Parathyroid adenoma (tissue), 2 donors: ENCODE measurements at regions not wholly inside any gene's neighbourhood (a gene's known extent, or its start where the extent isn't known, plus 50 kb on each side); places are given as distances from the start of the nearest gene placed in this dataset.

Experiments used
- H2AFZ ChIP-seq: fragments of 300-600 bp; sonication (generic); one replicate; pipeline ENCODE4 v1.7.0; 2017; ENCODE audit warnings: antibody characterized with exemption, mild to moderate bottlenecking
- H3K27ac ChIP-seq: fragments of 300-600 bp; sonication (generic); one replicate; pipeline ENCODE4 v1.7.0; 2017
- H3K27me3 ChIP-seq: fragments of 300-600 bp; sonication (generic); one replicate; pipeline ENCODE4 v1.7.0; 2017; ENCODE audit warnings: low read length; ENCODE audit not compliant: control insufficient read depth, insufficient read depth
- H3K36me3 ChIP-seq: fragments of 300-600 bp; sonication (generic); one replicate; pipeline ENCODE4 v1.7.0; 2017; ENCODE audit warnings: low read length; ENCODE audit not compliant: control insufficient read depth, insufficient read depth
- H3K4me1 ChIP-seq: fragments of 300-600 bp; sonication (generic); one replicate; pipeline ENCODE4 v1.7.0; 2017; ENCODE audit warnings: control low read depth
- H3K4me2 ChIP-seq: fragments of 300-600 bp; sonication (generic); one replicate; pipeline ENCODE4 v1.7.0; 2017; ENCODE audit warnings: low read length
- H3K4me3 ChIP-seq: fragments of 300-600 bp; sonication (generic); one replicate; pipeline ENCODE4 v1.7.0; 2017; ENCODE audit warnings: low read depth, low read length
- H3K79me2 ChIP-seq: fragments of 300-600 bp; sonication (generic); one replicate; pipeline ENCODE4 v1.7.0; 2017; ENCODE audit warnings: control low read depth
- H3K9ac ChIP-seq: fragments of 300-600 bp; sonication (generic); one replicate; pipeline ENCODE4 v1.7.0; 2017; ENCODE audit warnings: mild to moderate bottlenecking
- H3K9me3 ChIP-seq: fragments of 300-600 bp; sonication (generic); one replicate; pipeline ENCODE4 v1.7.0; 2017; ENCODE audit warnings: low read length; ENCODE audit not compliant: control insufficient read depth
- CTCF ChIP-seq: fragments of 300-600 bp; sonication (generic); IDR thresholded peaks from one replicate; pipeline ENCODE4 v1.7.0; 2017; ENCODE audit warnings: antibody characterized with exemption, mild to moderate bottlenecking
- donor health status: primary hyperparathyroidism.

- Histone ChIP-seq H2AFZ (no peak overlapping the region), H3K9me3 (no peaks in the 10 kb centered on the region), H3K4me3 (no peak overlapping the region), H3K9ac (no peak overlapping the region), H3K36me3 (no peaks in the 10 kb centered on the region), H3K4me2 (no peak overlapping the region), H3K79me2 (no peaks in the 10 kb centered on the region), H3K27me3 (no peaks in the 10 kb centered on the region), H3K4me1 (peaks cover 7% of the 10 kb centered on the region), H3K27ac (no peak overlapping the region)
- no peak for TF ChIP-seq CTCF
Observed at GRCh38 chr1:112262316-112262715, 133.7 kb upstream of the CTTNBP2NL start.

GRCh38 chr1:112263042-112263441, 133.0 kb upstream of the CTTNBP2NL start:
- no peak overlapping the region for H3K4me3 ChIP-seq
- H3K27ac ChIP-seq, result no peak overlapping the region
- no peak for TF ChIP-seq CTCF
- no peaks in the 10 kb centered on the region for H3K79me2 ChIP-seq
- H3K9me3 ChIP-seq, result no peaks in the 10 kb centered on the region
- H3K27me3 ChIP-seq, result no peaks in the 10 kb centered on the region
- H3K4me1 ChIP-seq, result peaks cover 15% of the 10 kb centered on the region
- no peak overlapping the region for H2AFZ ChIP-seq
- no peak overlapping the region for H3K4me2 ChIP-seq
- H3K36me3 ChIP-seq, result no peaks in the 10 kb centered on the region
- H3K9ac ChIP-seq, result no peak overlapping the region

- H3K4me1 ChIP-seq, result peaks cover 19% of the 10 kb centered on the region
Observed at GRCh38 chr1:112263453-112263852, 132.6 kb upstream of the CTTNBP2NL start.

GRCh38 chr1:112264010-112264409, 132.0 kb upstream of the CTTNBP2NL start:
- Histone ChIP-seq H3K4me2 (no peak overlapping the region), H3K4me1 (peaks cover 23% of the 10 kb centered on the region), H3K36me3 (no peaks in the 10 kb centered on the region), H3K27me3 (no peaks in the 10 kb centered on the region), H3K9me3 (no peaks in the 10 kb centered on the region), H3K9ac (no peak overlapping the region), H3K79me2 (no peaks in the 10 kb centered on the region), H3K27ac (no peak overlapping the region), H3K4me3 (no peak overlapping the region), H2AFZ (no peak overlapping the region)
- no peak for TF ChIP-seq CTCF

More at GRCh38 chr1:112263453-112263852, 132.6 kb upstream of the CTTNBP2NL start:
- no peaks in the 10 kb centered on the region for H3K36me3 ChIP-seq
- H3K4me3 ChIP-seq, result no peak overlapping the region
- H3K9me3 ChIP-seq, result no peaks in the 10 kb centered on the region
- H3K27me3 ChIP-seq, result no peaks in the 10 kb centered on the region
- H3K4me2 ChIP-seq, result no peak overlapping the region
- H2AFZ ChIP-seq, result no peak overlapping the region
- no peak for TF ChIP-seq CTCF
- no peak overlapping the region for H3K9ac ChIP-seq
- H3K79me2 ChIP-seq, result no peaks in the 10 kb centered on the region
- no peak overlapping the region for H3K27ac ChIP-seq

- no peak overlapping the region for H3K4me3 ChIP-seq
- no peaks in the 10 kb centered on the region for H3K9me3 ChIP-seq
- no peak overlapping the region for H2AFZ ChIP-seq
- no peaks in the 10 kb centered on the region for H3K79me2 ChIP-seq
- no peak overlapping the region for H3K4me2 ChIP-seq
- peaks cover 26% of the 10 kb centered on the region for H3K4me1 ChIP-seq
- no peak overlapping the region for H3K9ac ChIP-seq
- H3K36me3 ChIP-seq, result no peaks in the 10 kb centered on the region
- no peaks in the 10 kb centered on the region for H3K27me3 ChIP-seq
- no peak overlapping the region for H3K27ac ChIP-seq
- TF ChIP-seq CTCF, result no peak
Observed at GRCh38 chr1:112264553-112264952, 131.5 kb upstream of the CTTNBP2NL start.
